WI38 (cell line): ENCODE measurements at regions not wholly inside any gene's neighbourhood (a gene's known extent, or its start where the extent isn't known, plus 50 kb on each side); places are given as distances from the start of the nearest gene placed in this dataset.

ENCODE experiments used
- H3K4me3 ChIP-seq: 2 replicates; pipeline ENCODE4 v1.5.1; 2011; ENCODE audit warnings: low read depth, mild to moderate bottlenecking, control low read depth, low read length
- TF ChIP-seq, protein P1 (sequence below): IDR thresholded peaks from 2 replicates; pipeline ENCODE4 v1.5.1; 2012; ENCODE audit warnings: low read depth, mild to moderate bottlenecking, control low read depth, low read length

DNA sequence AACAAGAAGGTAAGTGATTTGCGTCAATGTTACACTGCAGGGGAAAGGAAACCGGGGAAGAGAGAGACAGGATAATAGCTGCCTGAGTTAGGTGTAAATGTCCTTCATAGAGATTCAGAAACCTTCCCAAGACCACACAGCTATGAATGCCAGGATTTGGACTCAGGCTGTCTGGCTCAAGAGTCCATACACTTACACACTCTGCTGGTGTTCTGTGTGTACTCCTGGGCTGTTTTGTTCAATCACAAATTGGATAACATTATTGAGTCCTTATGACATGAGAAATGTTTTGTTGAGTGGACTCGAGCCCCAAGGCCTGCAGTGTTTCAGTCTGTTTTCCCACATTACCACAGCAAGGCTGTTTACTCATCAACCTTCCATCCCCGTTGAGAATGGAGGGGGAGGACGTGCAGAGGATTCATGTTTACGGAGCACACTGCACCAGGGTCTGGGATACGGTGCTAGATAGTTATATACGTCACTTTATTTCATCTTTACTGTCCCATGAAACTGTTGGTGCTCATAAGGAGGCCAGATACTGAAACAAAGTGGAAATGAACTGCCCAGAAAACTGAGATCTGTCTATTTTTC lies 450.8 kb downstream of the HAPSTR1 start:
- H3K4me3 ChIP-seq: no peak overlapping the region
- TF ChIP-seq, protein P1, sequence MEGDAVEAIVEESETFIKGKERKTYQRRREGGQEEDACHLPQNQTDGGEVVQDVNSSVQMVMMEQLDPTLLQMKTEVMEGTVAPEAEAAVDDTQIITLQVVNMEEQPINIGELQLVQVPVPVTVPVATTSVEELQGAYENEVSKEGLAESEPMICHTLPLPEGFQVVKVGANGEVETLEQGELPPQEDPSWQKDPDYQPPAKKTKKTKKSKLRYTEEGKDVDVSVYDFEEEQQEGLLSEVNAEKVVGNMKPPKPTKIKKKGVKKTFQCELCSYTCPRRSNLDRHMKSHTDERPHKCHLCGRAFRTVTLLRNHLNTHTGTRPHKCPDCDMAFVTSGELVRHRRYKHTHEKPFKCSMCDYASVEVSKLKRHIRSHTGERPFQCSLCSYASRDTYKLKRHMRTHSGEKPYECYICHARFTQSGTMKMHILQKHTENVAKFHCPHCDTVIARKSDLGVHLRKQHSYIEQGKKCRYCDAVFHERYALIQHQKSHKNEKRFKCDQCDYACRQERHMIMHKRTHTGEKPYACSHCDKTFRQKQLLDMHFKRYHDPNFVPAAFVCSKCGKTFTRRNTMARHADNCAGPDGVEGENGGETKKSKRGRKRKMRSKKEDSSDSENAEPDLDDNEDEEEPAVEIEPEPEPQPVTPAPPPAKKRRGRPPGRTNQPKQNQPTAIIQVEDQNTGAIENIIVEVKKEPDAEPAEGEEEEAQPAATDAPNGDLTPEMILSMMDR: no peak

DNA sequence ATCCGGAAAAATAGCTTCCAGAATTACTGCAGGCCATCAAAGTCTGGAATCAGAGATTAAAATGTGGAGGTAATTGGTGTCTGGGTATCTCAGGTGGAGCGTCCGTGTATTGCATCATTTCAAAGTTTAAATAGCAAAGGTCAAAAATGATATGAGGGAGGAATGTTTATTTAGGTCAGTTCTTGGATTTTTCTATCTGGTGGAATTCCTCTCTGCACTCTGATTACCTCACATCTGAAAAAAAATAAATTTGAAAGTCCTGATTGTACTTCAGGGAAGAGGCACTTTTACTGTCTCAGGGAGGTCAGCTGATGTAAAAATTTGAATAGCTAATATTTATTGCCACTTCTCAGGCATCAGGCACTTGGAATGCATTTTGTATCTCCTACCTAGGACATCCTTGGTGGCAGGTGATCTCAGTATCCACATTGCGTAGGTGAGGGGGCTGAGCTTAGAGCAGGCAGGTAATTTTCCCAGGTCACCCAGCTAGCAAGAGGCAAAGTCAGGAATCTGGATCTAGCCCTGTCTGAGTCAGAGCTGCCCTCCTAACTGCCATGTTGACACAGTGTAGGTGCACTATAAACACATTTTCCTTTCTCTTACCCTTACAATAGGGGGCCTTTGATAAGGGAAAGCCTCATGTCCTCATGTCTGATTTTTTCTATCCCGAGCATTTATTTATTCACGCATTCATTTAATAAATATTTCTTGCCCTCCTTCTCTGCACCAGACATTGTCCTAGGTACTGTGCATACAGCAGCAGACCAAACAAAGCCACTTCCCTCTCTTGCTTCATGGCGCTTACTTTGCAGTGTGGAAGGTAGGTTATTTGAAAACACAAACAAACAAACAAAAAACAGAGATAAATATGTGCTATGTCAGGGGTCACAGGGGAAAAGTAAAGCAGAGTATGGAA lies 454.3 kb downstream of the HAPSTR1 start:
- TF ChIP-seq, protein P1: no peak
- H3K4me3 ChIP-seq: no peak overlapping the region

DNA sequence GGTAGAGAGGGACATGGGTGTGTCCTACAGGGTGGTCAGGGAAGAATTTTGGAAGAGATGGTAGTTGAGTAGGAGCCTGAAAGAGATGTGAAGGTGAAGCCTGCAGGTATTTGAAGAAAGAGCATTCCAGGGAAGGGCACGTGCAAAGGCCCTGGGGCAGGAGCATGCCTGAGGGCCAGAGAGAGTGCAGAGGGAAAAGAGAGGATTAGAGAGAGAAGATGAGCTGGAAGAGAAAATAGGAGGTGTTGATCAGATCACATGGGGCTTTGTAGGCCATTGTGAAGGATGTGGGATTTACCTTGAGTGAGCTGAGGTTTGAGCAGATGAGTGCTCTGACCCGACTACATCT lies 455.0 kb downstream of the HAPSTR1 start:
- no peak overlapping the region for H3K4me3 ChIP-seq
- TF ChIP-seq, protein P1: no peak

DNA sequence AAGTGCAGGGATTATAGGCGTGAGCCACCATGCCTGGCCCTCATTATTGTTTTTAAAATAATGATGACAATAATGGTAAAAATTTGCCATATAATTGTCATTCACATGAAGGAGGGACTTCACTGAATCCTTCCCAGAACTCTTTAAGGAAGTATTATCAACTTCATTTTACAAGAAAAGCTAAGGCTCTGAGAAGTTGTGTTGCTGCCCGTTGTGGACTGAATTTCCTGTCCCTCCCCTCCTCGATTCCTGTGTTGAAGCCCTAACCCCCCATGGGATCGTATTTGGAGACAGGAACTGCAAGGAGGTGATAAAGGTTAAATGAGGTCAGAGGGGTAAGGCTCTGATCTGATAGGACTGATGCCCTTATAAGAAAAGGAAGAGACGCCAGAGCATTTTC lies 458.0 kb downstream of the HAPSTR1 start:
- H3K4me3 ChIP-seq: no peak overlapping the region
- TF ChIP-seq, protein P1: no peak

DNA sequence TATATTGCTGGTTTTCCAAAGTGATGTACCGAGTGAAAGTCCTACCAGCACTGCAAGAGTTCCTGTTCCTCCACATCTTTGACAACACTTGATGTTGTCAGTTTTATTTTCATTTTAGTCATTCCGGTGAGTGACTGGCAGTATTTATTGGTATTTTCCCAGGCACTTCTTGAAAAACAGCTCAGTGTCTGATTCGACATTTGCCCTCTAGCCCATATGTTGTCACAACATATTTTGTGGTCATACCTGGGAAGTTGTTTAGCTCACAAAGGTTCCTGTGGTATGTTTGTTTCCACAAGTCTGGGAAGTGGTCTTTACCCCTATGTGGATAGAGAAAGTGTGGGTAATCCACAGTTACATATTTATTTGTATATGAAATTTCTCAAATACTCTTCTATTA lies 463.6 kb downstream of the HAPSTR1 start:
- no peak overlapping the region for H3K4me3 ChIP-seq
- TF ChIP-seq, protein P1: no peak

DNA sequence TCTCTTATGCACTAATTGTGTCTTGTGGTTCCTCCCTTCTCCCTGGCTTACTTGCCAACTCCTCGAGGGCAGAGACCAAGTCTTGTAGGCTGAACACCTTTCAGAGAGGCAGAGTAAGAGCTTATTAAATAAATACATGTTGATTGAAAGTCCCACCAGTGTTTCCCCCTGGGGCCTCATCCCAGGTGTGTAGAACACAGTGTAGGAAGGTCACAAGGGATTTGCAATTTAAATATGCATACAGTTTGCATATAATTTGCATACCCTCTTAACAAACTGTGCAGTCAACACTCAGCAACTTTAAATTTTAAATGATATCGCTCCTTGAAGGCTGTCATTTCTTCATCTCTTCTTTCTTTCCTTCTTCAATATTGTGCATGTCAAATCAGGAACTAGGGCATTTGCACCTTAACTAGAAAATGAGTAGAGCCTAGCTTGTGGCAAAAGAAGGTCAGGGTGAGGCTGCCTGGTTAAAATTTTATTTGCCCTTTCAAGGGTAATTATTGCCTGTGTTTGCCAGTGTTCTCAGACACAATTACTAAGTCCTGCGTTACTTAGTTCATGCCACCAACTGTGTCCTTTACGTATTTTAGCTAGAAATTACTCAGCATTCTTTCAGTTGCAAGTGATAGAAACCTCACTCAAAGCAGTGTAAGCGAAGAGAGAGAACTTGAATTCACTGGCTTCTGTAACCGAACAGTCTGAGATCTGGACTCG lies 465.7 kb downstream of the HAPSTR1 start:
- TF ChIP-seq, protein P1: no peak
- no peak overlapping the region for H3K4me3 ChIP-seq

DNA sequence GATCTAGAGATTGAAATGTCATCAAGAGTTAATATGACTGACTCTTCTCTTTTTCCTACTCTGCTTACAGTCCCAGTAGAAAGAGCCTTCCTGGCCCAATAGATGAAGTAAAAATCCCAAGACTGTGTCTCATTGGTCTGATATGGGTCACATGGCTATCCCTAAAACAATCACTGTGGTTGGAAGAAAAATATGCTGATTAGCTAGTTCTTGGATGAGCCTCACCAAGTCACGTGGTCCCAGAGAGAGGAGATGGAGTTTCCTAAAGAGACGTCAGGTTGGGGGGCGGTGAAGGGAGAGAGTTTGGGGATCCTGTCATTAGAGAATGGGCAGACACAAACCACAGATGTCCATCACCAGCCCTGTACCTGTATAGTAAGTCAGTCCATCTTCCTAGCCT lies 466.3 kb downstream of the HAPSTR1 start:
- H3K4me3 ChIP-seq: no peak overlapping the region
- TF ChIP-seq, protein P1: no peak
